Activated T-helper 1 cell treated with Interleukin-2 at 50 U/mL for 16 hours (primary cell): ENCODE measurements at regions not wholly inside any gene's neighbourhood (a gene's known extent, or its start where the extent isn't known, plus 50 kb on each side); places are given as distances from the start of the nearest gene placed in this dataset.

Experiments
- DNase-seq: peaks from one replicate; pipeline ENCODE4 v3.0.0-alpha.2; 2020; ENCODE audit warnings: low read depth

DNA sequence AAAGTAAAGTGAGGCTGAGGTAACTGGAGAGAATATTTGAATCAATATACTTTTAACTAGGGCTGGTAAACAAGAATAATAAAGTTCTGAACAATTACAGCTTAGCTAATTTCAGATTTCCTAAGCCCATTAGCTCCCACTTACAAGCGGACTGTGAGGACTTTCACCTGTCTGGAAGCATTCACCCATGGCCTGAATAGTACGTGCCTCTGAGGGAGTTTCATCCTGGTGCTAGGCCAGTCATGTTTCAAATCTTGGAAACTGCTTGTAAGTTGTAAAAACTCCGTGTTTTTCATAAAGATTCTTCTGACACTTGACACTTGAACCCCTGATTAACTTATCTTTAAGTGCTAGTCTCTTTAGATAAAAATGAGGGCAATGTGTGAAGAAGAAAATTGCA lies 975.2 kb upstream of the GHITM start:
- no peak for DNase-seq

DNA sequence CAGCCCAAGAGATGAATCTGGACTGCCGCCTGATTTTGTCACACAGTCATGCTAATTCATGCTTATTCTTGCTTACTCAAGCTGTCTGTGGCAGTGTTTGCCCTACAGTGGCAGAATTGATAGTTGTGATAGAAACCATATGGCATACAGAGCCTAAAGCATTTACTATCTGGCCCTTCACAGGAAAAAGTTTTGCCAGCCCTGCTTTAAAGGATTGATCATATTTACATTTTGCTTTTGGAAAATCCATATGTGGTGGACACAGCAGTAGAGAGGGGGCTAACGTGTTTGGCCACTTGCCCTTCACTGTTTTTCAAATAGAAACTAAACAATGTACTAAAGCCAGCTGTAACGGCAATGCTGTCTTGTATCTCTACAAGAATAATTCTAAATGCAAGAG lies 974.0 kb upstream of the GHITM start:
- DNase-seq, result no peak

DNA sequence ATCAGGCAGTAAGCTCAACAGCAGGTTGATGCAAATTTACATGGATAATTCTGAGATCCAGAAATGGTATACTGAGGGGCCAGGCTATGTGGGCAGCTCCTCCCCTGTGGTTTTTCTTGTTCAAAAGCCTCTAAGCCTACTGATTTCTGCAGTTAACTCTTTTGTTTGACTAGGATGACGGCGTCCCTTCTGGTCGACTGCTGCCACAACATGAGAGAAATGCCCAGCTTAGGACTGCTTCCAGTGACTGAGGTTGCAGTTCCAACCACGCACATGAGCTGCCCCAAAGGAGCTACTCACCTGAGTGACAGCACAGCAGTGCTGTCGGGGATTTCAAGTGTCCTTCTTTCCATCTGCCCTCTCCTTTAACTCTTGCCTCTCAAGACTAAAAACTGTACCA lies 973.0 kb upstream of the GHITM start:
- no peak for DNase-seq

DNA sequence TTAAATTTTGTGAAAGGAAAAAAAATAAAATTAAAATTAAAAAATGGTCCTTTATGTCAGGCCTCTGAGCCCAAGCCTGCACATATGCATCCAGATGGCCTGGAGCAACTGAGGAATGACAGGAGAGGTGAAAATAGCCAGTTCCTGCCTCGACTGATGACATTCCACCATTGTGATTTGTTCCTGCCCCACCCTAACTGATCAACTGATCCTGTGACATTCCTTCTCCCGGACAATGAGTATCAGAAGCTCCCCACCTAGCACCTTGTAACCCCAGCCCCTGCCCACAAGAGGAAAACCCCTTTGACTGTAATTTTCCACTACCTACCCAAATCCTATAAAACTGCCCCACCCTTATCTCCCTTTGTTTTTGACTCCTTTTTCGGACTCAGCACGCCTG lies 972.2 kb upstream of the GHITM start:
- DNase-seq, result no peak

DNA sequence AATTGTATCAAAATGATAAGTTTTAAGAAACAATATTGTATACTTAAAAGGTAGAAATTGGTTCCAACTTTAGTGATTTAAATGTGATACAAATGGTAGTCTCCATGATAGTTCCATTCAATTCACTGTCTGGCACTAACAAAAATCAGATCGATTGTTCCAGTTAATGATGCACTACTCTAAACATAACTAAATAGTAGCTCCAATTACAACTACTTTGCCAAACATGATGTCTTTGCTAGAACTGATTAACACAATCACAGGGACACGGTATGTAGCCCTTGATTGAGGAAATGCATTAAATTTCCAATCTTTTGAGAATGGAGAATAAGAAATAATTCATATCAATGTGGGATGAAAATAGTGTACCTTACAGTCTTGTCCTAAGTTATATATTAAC lies 962.4 kb upstream of the GHITM start:
- DNase-seq, result no peak

DNA sequence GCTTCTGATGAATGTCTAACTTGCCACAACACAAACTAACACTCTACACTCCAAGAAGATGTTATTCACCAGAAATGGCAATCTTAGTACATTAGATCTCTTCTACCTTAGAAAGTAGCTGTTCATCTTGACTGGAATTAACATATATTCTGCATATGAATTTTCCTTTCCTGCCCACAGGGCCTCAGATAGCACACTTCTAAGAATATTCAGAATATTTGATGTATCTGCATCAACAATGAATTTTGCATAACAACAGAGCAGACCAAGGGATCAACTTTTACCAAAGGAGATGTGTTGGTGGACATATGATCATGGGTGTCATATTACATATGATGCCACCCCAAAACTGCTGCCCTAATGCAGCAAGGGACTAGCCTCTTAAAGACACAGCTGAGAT lies 960.8 kb upstream of the GHITM start:
- DNase-seq, result no peak

DNA sequence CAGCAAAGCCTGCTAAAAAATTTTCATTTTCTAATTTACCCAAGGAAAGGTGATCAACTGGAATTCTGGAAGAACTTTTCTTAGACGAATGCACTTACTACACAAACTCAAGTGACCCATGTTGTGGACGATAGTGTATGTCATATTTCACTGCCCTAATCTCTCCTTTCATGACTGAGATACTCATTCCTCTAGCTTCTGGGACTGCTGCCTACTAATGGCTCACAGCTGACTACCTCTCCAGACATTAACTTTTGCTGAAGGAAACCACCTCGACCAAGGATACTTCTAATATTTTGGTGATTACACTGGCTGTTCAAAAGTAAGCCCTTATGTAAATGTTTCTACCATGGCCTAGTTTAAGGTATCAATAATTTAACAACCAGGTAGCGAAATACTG lies 959.9 kb upstream of the GHITM start:
- no peak for DNase-seq

DNA sequence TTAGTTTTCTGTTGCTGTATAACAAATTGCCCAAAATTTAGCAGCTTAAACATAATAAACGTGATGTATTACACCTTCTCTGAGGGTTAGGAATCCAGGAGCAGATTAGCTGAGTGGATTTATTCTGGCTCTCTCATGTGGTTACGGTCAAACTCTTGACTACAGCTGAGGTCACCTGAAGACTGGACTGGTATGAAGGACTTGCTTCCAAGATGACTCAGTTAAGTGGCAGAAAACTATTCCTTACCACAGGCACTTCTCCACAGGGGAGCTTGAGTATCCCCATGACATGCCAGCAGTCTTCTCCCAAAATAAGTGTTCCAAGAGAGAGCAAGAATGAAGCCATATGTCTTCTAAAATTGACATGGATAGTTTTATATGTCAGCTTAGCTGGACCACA lies 957.2 kb upstream of the GHITM start:
- no peak for DNase-seq

DNA sequence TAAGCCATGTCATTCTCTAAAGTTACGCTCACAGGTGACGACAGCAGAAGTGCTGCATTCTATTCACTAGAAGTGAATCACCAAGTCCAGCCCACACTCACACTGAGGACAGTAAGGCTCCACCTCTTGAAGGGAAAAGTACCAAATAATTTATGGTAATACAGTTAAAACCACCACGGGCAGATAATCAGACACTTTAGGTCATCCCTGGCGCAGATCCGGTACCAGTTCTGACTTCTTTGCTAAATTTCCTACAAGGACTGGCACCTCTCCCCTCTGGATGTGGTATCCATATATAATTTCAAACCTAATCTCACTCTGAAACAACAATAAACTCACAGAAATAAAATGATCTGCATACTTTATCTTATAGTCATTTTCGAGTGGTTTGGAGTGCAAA lies 954.7 kb upstream of the GHITM start:
- no peak for DNase-seq

DNA sequence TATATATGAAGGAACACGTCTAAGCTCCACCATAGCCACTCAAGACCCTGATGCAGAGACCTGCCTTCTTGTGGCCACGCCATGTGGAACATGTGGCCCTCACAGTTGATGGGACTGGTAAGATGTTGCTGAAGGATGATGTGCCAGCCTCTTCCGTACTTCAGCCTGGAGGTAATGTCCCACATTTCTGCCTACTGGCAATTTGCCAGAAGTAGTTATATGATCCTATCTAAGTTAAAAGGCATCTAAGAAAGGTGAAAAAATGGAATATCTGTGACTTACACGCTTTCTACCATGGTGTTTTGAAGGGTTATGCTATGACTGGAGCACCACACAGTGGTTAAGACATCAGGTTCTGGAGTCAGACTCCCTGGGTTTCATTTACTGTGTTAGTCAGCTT lies 948.7 kb upstream of the GHITM start:
- no peak for DNase-seq

DNA sequence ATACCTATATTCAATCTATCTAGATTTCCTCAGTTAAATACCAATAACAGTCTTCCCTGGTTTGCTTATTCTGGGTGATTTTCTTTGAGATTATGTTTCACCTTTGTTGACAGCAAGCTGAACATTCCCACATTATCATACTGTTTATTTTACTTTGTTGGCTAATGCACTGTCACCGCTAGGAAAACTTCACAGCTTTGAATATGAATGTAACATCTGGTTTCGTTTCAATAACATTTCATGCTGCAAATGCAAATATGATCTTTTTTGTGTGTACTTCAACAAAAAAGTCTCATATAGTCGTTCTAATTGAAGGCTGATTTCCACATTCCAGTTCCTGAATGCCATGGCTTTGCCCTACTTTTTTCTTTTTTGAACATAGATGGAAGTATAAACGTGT lies 946.3 kb upstream of the GHITM start:
- no peak for DNase-seq

DNA sequence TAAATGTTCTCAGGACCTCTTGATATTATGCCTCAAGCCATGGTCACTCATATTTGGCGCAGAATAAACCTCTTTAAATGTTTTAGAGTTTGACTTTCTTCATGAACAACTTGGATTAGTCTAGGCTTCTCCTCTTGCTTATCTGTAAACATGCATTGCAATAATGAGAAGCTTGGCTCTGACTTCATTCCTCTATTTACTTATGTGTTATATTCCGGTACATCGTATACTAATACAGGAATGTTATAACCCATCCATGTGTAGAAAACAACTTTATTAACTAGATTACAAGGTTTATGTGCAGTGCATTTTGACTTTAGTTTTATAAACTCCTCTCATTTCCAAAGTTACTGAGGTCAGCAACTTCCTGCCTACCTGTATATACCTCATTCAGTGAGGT lies 944.3 kb upstream of the GHITM start:
- no peak for DNase-seq

DNA sequence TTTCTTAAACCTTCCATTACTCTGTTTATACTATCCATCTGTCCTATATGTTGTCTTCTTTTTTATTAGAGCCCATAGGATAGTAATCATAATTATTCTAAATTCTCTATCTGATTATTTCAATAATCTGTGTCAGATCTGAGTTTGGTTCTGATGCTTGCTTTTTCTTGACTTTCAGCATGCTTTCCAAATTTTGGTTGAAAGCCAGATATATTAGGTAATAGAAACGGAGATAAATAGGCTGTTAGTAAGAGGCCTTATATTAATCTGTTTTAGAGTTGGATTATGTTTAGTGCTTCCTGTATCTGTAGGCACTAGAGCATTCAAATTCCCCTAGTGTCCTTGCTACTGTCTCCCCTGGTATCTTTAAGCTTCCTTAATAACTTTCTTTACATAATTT lies 939.9 kb upstream of the GHITM start:
- DNase-seq, result no peak

DNA sequence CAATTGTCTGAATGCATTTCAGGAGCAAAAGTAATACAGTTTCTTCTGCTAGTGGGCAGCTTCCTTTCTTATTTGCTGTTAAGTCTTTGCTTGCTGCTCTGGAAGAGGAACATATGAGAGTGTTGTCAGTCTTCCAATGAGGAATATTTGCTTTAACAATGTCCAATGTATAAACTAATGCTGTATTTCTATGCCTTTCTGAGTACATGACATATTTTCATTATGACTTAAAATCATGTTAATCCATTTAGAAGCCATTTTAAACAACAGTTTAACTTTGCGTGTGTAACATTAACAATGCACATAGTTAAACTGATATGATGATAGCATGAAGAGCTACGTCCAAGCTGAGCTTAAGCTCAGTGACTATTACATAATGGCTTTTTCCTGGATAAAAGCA lies 933.4 kb upstream of the GHITM start:
- no peak for DNase-seq

DNA sequence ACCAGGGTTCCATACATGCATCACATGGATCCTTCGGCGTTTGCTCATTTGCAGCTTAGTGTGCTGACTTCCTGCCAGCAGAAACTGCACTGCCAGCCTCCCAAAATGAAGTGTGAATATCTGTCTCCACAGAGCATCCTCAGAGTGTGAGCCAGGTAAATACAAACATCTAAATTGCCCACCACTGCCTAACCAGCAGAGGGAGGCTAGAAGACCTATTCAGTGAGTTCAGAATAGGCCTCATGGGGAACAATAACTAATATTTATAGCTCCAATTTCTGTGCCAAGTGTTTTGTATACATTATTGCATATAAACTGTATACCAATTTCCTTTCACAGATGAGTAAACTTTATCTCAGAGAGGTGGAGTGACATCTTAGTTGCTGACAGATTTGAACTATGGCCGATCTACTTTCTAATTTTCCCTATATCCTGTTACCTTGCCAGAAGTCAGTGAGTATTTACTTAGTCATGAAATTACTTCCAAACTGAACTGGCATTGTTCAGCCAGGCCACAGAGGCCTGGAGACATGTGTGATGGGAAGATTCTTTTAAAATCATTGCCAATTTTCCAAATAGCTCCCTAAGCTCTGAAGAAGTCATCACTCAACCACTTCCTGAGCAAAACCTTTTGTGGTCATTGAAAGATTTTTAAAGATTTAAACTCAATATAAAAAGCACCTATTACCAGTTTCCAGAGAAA lies 926.5 kb upstream of the GHITM start:
- DNase-seq, result no peak

DNA sequence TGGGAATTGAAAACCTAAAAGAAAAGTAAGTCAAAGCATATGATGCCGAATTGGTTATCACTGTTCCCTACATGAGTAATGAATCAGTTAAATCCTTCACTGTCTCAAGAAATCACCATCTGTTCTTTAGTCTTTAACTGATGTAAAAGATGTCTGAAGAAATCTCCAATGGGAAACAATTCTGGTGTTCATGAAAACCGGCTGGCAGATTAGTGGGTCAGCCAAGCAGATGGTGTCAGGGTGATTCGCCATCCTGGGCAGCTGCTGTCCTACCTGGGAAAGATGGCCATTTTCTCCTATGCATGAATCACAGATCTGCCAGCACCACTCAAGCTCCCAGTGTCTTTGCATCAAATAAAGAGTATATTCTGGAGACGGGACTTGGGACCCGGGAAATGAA lies 925.2 kb upstream of the GHITM start:
- DNase-seq, result no peak

DNA sequence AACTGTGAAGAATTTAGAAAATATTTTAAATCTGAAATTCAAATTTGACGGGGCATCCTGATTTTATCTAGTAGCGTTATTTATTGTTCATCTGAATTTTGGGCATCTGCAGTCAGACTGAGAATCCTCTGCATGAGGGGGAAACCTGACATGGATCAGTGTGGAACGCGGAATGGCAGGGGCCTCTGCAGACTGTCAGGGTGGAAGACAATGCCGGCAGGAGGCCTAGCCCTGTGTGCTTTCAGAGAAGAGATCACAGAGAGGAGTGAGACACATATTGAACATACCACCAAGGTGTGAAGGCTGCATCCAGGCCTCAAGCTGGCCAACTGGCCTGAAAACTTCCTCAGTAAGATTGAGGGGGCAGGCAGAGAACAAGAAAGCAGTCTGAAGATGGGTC lies 921.1 kb upstream of the GHITM start:
- DNase-seq, result no peak

DNA sequence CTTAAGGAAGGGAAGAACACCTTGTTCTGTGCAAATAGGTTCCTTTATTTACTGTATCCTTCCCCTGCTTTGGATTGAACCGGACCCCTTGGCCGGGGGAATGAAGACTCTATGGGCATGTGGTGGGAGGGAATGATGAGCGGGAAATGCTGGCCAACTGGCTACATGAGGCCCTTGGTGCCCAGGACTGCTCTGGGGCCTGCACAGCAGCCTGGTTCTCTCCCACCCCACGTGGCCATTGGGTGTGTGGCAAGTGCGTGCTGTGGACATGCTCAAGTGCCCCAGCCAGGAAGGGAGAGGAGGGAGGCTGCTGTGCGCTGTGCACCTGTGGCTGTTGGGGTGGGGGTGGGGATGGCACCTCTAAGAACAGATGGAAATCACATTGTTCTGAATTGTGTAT lies 917.0 kb upstream of the GHITM start:
- DNase-seq, result no peak

DNA sequence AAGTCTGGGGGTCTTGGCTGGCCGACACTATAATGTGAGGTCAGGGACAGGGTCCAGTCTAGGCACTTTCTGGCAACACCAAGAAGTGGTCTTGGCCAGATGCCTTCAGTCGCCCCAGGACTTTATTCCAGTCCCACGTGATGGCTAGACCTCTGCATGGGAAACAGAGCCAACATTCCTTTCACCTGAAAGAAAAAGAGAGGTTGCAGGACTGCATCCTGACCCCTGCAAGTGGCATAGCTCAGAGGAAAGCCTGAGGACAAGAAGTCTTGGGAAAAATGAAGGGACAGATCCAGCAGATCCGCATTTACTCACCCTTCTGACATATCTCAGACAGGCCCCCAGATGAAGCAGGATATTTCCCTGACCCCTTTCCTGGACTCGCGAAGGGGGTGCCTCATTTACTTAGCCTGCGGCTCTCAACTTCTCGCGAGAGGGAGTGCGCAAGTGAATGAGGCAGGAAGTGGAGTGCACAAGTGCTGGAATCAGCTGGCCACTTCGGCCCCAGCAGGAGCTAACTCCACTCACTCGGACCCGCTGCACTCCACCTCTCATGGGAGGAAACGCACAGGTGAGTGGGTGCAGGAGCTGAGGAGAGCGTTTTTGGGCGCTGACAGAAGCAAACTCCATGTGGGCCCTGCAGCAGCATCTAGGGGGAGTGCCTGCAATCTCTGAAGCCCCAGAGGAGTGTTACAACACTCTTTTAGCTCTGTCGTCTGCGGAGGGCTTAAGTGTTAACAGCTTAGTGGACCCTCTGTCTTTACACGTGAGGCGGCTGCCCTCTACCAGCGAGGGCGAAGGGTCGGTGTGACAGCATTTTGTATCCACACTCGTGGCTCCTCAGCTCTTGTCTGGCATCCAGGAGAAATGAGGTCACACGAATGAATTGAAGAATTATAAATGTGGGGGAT lies 916.2 kb upstream of the GHITM start:
- no peak for DNase-seq

DNA sequence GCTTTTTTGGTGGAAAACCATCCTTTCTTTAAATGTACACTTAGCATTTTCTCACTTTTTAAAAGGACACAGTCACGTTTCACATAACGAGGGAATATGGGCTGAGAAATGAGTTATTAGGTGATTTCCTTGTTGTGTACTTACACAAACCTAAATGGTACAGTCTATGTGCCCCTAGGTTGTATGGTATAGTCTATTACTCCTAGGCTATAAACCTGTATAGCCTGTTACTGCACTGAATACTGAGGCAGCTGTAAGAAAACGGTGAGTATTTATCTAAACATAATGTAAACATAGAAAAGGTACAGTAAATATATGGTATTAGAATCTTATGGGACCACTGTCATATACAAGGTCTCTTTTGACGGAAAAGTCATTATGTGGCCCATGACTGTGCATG lies 913.5 kb upstream of the GHITM start:
- no peak for DNase-seq

DNA sequence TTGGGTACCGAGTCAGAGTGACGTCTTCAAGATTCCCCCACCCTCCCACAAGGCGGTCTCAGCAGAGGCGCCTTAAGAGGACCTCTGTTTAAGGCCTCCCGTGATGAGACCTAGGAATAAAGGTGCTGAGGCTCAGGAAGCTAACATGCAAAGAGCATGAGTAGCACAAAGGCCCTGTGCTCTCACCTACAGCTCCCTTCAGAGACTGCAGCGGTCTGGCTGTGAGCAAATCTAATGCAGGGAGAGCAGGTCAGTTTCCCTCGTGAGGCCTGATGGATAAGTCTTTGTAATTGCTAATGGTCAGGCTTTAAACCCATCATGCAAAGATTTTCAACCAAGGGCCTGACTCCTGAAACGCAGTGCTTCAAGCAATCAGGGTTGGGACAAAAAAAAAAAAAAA lies 909.3 kb upstream of the GHITM start:
- no peak for DNase-seq

DNA sequence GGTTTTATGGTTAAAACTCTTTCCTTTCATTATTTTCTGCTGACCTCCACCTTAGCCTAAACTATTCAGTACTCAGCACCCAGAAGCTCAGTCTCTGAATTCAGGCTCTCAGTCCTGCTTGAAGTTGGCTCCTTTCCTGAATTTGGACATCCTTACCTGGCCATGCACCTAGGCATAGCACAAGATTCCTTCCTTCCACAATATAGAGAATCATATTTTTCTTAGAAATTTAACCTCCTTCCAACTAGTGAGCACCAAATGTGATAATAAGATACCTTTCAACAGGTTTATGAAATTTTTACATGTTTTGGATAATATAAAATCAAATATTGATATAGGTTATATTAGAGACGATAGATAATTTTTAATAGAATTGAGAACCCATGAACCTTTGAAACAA lies 905.6 kb upstream of the GHITM start:
- no peak for DNase-seq

DNA sequence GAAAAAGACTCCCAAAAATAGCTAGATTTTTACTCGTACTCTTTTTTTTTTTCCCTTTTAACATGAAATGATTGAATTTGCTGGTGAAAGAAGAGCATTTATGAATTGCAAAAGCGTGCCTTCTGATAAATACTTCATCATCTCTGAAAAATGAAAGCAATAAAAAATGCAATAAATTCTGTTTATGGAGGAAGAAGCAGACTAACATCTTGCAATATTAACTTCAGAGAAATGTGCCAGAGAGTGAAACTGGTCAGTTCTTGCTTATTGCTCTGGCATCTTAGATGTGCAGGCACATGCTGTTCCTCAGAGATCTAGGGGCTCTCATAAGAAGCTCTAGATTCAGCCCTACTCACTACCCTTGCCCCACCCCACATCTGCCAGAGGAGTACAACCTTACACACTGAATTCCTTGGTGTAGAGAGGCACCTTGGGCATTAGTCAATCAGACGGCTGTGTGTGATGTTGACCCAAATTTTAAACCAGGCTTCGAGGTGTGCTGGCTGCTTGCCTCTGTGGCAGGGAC lies 891.1 kb upstream of the GHITM start:
- DNase-seq, result no peak

DNA sequence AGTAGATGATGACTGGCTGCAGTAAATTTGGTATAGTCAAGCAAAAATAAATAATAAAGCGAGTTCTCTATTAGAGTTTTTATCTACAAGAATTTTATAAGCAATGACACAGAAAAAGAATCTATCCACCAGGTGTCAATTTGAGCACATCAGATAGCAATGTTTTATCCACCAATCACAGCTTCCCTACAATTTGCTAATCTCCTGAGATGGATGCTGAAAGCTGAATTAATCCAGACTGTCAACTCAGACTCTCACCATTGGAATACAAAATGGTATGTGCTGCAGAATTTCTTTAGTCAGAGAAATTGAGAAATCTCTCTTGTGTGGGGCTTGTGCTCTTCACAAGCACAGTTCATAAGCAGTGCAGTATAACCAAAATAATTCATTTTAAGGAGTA lies 888.9 kb upstream of the GHITM start:
- no peak for DNase-seq
